DLD1 (cell line): ENCODE measurements at regions not wholly inside any gene's neighbourhood (a gene's known extent, or its start where the extent isn't known, plus 50 kb on each side); places are given as distances from the start of the nearest gene placed in this dataset.

ENCODE experiments used
- in situ Hi-C: cut with HindIII; loops from 2 replicates; pipeline ENCODE4 v1.10.0; 2017; ENCODE audit warnings: low sequenced_read_pairs

DNA sequence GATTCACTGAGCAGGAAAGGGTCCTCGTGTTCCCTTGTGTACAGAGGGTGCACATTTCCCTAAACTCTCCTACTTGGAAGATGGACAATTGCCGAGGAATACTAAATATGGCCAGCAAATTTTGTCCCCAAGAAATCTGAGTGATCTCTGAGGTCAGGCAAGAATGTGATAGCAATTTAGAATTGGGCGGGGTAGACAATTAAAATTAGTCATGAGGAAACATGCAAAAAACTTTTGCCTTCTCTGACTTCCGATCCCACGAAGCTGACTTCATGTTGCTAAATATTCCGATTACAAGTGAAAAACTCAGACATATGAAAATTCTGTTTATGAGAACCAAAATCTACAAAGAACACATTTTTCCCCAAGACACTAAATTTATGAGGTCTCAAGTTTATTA, 453.9 kb upstream of the ZFP42 start:
- in situ Hi-C loops, result no loop called here

DNA sequence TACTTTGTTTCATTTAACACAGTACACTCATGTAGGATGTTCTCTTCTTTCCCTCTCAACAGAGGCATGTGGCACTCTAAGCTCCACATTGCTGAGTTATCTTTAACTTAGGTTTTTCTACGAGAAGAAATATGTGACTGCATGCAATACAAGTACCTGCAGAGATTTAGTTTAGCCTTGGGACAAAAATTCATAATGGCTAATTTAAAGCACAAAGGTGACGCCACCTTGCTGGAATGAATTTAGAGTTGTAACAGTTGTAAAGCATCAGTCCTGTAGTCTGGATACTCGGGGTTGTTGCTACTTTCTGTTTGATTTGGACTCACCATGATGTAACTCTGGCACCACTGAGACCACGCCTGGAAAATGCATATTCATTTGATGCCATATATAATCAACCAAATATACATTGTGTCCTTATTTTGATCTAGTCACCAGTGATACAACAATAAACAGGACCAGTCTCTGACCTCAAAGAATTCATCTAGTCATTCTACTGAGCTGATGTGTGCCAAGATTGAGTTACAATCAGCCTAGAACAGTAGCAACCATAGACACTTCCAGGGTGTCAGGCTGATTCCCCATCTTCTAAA, 451.0 kb upstream of the ZFP42 start:
- in situ Hi-C loops, result no loop called here

DNA sequence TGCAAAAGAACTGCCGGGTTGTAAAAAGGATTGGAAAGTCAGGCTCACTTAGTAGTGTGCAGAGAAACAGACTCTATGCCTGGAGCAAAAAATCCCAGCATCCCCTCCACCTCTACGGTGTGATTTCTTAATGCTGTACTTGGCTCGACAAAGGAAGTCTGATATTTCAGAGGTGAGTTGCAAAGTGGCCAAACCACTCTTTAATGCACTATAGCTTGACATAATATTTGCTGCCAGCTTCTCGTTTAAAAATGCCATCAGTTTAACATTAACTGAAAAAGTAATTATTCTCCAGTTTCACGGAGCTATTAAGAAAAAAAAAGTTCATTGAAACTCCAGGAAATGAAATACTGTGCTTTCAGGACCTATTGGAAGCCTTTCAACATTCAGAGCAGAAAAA, 448.3 kb upstream of the ZFP42 start:
- in situ Hi-C loops, result no loop called here

DNA sequence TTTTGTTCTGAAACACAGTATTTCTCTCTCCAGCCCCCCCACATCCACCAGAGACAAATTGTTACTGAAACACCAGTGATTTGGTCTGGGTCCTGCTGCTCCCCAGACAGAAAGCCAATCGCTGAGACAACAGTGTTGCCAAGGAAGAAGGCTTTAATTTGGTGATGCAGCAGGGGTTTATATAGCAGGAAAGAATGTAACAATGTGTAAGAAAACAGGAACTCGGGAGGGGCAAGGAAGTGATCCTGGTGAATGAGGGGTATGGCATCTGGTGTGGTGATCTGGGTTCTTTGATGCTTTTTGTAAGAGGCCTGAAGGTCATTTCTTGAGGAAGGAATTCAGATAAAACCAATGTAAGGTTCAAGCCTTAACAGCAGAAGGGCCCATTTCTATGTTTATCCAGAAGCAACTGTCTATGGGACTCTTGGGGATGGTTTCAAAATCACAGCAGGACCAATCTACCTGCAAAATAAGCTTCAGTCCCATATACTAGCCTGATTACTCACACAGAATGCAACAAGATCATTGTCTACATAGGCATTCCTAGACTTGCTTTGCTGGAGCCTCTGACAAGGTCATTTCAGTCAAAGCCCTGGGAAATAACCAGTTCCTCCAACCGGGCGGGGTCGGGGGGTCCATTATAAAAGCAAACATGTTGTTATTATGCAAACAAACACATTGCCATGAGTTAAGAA, 445.2 kb upstream of the ZFP42 start:
- in situ Hi-C loops, result no loop called here

- in situ Hi-C loops, result no loop called here
Observed at GRCh38 chr4:187552781-187553180, 442.8 kb upstream of the ZFP42 start.

GRCh38 chr4:187555174-187555573, 440.4 kb upstream of the ZFP42 start:
- in situ Hi-C loops, result no loop called here

GRCh38 chr4:187558391-187558790, 437.2 kb upstream of the ZFP42 start:
- in situ Hi-C loops, result no loop called here

- in situ Hi-C loops, result no loop called here
Observed at GRCh38 chr4:187562345-187562744, 433.2 kb upstream of the ZFP42 start.

- in situ Hi-C loops, result no loop called here
Observed at GRCh38 chr4:187565416-187565815, 430.2 kb upstream of the ZFP42 start.

- in situ Hi-C loops, result no loop called here
Observed at GRCh38 chr4:187569871-187570270, 425.7 kb upstream of the ZFP42 start.

- in situ Hi-C loops, result no loop called here
Observed at GRCh38 chr4:187575706-187576105, 419.9 kb upstream of the ZFP42 start.

DNA sequence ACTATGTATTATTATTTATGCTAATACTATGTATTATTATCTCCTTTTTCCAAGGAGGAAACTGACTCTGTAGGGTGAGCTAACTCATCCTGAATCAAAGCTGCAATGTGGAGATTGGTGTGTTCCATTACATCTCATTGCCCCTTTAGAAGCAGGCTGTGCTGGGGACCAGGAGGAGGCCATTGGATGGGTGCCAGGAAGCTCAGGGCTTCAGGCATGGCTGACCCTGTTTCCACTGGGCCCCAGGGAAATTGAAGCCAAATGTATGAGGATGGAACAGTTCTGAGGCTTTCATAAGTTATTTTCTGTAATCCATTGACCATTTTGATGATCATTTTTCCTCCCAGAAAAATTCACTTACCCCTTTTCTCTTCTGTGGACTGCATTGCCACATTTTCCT, 418.8 kb upstream of the ZFP42 start:
- in situ Hi-C loops, result no loop called here

DNA sequence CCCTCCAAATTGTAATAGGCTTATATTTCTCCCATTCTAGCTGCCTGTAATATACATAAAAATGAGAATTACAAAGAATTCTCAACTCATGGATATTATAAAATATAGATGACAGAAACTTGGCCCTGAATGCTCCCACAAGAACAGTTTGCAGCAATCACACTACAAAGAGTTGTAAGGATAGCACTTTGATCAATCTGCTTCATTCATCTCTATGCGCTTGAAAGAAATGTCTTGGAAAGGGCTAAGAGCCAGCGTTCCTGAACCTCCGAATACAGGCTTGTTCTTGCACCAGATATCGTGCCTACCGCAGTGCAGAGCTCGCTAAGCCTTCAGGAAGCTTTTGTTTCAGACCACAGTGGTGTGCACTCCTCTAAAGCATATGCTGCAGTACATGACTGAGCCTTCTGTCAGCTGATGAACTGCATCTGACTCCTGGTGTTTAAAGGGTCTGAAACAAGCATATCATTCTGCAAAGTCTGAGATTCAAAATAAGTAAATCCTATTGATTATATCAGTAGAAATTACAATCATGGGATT, 417.6 kb upstream of the ZFP42 start:
- in situ Hi-C loops, result no loop called here

DNA sequence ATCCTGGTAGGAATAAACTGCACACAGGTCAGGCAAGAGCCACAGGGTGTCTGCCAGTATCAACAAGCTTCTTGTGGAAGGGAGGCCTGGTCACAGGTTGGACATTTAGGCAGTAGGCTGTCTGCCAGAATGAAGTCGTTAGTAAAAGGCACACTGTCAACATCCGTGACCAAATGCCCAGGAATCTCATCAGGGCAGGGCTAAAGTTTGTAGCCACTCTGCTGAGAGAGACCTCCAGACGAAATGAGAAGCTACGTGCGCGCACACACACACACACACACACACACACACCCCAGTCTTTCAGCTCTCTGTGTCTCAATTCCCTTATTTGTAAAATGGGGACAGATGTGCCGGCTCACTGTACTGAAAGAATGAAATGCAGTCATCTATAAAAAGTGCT, 408.7 kb upstream of the ZFP42 start:
- in situ Hi-C loops, result no loop called here

DNA sequence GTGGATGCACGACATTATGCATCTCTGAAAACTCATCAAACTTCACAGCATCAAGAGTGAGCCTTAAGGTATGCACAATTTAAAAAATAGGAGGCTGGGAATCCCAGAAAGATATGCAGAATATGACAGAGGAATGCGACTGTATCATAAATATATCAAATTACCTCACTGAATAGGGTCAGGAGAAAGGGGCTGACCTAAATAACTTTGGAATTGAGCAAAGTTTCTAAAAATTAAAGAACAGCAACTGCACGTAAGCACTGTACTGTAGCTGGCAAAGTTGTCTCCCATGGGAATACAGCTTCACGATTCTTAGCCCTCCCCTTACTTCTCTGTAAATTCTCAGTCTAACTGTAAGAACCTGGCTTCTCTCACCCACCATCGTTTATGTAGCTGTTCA, 397.4 kb upstream of the ZFP42 start:
- in situ Hi-C loops, result no loop called here

DNA sequence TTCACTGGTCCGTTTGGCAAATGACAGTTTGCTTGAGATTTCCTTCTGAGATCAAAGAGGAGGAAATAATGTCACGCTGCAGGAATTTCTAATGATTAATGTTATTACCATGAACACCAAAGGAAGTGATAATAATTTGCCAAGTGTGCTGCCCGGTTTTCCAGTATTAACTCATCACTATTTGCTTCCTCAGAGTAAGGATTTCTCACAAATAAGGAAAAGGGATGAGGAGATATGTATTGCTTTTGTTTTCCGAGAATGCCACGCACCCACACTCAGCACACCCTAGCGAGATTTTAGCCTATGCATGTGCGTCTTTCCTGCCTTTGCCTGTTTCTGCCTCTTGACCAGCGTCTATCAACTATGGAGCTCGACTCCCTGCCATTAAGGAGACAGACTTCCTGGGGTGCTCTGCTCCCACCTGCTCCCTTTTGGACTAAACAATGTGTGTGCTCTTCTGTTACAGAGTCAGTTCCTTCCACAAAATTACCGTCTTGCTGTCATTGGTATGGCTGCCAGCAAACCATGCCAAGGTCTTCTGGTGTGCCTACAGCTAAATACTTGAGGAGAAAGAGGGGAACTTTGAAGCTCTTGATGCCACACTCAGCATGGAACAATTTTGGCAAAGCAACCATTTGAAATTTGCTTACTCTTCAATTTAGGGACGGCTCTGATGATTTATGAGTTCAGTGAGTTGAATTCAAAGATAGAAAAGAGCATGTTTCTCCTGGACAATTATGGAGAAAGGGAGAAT, 393.1 kb upstream of the ZFP42 start:
- in situ Hi-C loops, result no loop called here

GRCh38 chr4:187603093-187604025, 392.2 kb upstream of the ZFP42 start:
- in situ Hi-C loops, result no loop called here

DNA sequence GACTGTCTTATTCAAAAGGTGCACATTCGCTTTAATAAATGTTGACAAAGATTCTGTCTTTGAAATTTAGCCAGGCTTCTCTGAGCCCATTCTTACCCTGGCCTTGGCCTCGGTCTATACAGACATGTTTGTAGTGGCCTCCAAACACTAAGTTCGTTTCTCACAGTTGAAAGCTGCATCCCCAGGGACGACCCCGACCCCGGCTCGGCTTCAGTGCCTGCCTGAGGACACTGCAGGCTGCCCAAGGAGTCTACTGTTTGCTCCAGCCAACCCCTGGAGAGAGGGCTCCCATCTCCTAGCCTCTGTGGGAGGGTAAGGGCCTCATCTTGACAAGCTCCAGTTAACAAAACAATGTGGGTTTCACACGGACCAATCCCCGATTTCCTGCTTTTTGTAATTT, 390.6 kb upstream of the ZFP42 start:
- in situ Hi-C loops, result no loop called here

DNA sequence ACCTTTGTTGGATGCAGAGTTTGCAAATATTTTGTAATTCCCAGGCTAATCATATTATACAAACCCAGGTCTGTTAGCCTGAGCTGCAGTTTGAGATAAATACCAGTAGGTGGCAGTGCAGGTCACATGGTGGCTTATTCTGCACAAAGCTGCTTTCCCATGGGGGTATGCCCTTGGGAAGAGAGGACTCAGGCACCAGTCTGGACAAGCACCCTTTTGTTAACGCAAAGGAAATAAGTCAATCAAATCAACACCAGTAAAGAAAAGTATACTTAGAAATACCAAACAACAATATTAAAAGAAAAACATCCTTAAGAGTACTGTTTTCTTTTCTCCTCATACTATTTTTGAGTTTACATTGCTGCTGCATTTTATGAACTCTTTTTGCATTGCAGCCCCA, 389.0 kb upstream of the ZFP42 start:
- in situ Hi-C loops, result no loop called here

DNA sequence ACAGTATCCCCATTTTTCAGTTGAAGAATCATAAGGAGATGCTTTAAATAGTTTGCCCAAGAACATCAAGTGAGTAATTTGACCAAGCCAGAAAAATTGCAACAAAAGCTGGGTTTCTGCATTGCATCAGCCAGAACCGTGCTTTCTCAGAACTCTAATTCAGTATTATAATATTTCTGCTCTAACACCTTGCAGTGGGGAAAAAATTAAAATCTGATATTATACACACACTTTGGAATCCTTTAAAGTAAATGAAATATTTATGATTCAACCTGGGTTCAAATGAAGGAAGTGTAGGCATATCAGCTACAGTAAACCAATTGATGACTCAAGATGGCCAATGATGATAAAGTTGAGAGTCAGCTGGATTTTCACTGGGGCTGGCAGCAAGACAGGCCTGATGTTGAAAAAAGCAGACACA, 387.6 kb upstream of the ZFP42 start:
- in situ Hi-C loops, result no loop called here

- in situ Hi-C loops, result no loop called here
Observed at GRCh38 chr4:187612301-187612700, 383.3 kb upstream of the ZFP42 start.
